Tibial artery (tissue), 4 donors: ENCODE measurements at regions not wholly inside any gene's neighbourhood (a gene's known extent, or its start where the extent isn't known, plus 50 kb on each side); places are given as distances from the start of the nearest gene placed in this dataset.
"Not testable (repeated sequence)": the region's sequence is repeated elsewhere in the genome, so short reads cannot be mapped to it uniquely, and the experiment has no call there.

Source experiments
- DNase-seq, 2 donors: peaks; one replicate each; pipeline ENCODE4 v3.0.0-alpha.2; 2019
- H3K27ac ChIP-seq, 2 donors: fragments of 200-600 bp; sonication (generic) in 1 of 2; 1 replicate in 1 of 2; 2 replicates in 1 of 2; pipeline ENCODE4 v1.5.1; 2018 to 2019; ENCODE audit warnings: mild to moderate bottlenecking in 1 of 2
- H3K27me3 ChIP-seq, 2 donors: fragments of 200-600 bp; sonication (generic) in 1 of 2; one replicate each; pipeline versions ENCODE4 v1.5.1 to v1.6.0; 2016 to 2019
- H3K36me3 ChIP-seq, 3 donors: fragments of 200-600 bp; sonication (generic) in 2 of 3; one replicate each; pipeline ENCODE4 v1.5.1; 2016 to 2019; ENCODE audit warnings: mild to moderate bottlenecking in 2 of 3
- H3K4me1 ChIP-seq, 4 donors: fragments of 200-600 bp; sonication (generic) in 2 of 4; 1 replicate in 3 of 4; 2 replicates in 1 of 4; pipeline ENCODE4 v1.5.1; 2016 to 2019
- H3K4me3 ChIP-seq, 2 donors: fragments of 200-600 bp; sonication (generic) in 1 of 2; 1 replicate in 1 of 2; 2 replicates in 1 of 2; pipeline ENCODE4 v1.5.1; 2018 to 2019; ENCODE audit warnings: mild to moderate bottlenecking in 2 of 2
- H3K9me3 ChIP-seq, 3 donors: fragments of 200-600 bp; sonication (generic) in 1 of 3; one replicate each; pipeline ENCODE4 v1.5.1; 2016 to 2019
- CTCF ChIP-seq, 2 experiments: fragments of 200-600 bp in 1 of 2; fragments of 450-650 bp in 1 of 2; IDR thresholded peaks; one replicate each; pipeline ENCODE4 v1.5.1; 2017 to 2019; ENCODE audit warnings: antibody characterized with exemption in 2 of 2, mild to moderate bottlenecking in 1 of 2, moderate library complexity in 1 of 2
- intact Hi-C: fragments of 100-400 bp; cut with DNase I; formaldehyde crosslinking; loops from one replicate; pipeline ENCODE4 v1.15.0; 2023; ENCODE audit warnings: low total_unique reads

DNA sequence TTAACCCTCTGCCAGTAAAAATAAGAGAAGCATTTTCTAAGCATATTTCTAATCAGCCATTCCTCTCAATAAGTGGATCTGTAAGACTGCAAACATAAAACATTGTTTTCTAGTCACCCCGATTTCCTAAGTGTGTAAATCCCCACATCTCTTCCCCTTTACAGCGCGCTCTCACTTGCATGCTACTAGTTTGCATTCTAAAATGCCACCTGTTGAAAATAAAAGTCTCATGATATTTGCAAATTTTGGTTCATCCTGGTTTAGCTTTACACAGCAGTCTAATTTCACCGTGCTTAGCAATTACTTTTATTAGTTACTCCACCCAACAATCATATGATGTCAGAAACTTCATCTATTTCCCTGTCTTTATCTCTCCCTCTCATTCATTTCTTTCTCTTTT lies 1230.7 kb upstream of the ZEB2 start:
- Histone ChIP-seq H3K27ac (peak overlapping the region; percentile 22 to 48), H3K9me3 (no peaks in the 10 kb centered on the region), H3K4me1 (peaks cover 0 to 32% (median 11%) of the 10 kb centered on the region in 4 donors), H3K27me3 (no peaks in the 10 kb centered on the region), H3K4me3 (no peak overlapping the region), H3K36me3 (no peaks in the 10 kb centered on the region)
- DNase-seq: no peak
- intact Hi-C loops: no loop called here
- no peak for TF ChIP-seq CTCF (IDR thresholded peaks at IDR 0.05)

DNA sequence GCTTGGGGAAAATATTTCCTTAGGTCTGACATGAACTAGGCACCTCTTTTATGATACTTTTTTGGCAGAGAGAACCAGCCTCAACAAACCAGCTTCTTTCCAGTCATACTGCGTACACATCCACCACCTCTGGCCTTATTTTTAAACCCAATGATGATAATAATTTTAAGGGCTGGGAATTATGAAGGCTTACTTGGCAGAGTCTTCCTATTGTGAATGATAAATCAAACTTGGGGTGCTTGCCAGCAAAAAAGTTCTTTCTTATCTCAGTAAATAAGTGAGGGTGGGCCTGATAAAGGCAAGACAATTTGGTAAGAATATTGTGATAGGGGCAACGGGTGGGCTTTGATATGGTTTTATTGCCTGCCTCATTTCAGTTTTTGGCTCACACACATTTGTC lies 1230.2 kb upstream of the ZEB2 start:
- intact Hi-C loops: no loop called here
- H3K27ac ChIP-seq: no peak overlapping the region
- TF ChIP-seq CTCF (IDR thresholded peaks at IDR 0.05): no peak
- no peaks in the 10 kb centered on the region for H3K27me3 ChIP-seq
- no peak overlapping the region for H3K4me3 ChIP-seq
- no peak for DNase-seq
- H3K4me1 ChIP-seq: peaks cover 0 to 32% (median 11%) of the 10 kb centered on the region in 4 donors
- H3K36me3 ChIP-seq: no peaks in the 10 kb centered on the region
- H3K9me3 ChIP-seq: no peaks in the 10 kb centered on the region

DNA sequence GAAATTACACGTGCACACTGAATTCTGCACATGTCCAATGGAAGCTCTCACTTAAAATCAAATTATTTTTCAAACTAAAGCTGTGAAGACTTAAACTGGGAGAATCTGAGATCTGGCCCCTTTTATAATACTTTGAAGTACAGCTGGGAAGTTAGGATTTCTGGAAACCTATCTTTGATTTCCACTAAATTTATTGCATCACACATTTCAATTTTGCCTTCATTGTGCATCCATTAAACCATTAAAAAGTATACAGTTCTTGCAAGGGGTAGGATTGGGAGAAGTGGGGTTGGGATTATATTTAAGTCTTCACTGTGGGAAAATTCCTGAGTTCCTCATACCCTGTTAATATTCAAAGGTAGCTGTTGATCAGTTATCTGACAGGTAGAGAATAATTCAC lies 1229.6 kb upstream of the ZEB2 start:
- TF ChIP-seq CTCF (IDR thresholded peaks at IDR 0.05): no peak
- H3K27me3 ChIP-seq: no peaks in the 10 kb centered on the region
- intact Hi-C loops: no loop called here
- no peak for DNase-seq
- H3K9me3 ChIP-seq: no peaks in the 10 kb centered on the region
- H3K4me3 ChIP-seq: no peak overlapping the region
- no peak overlapping the region for H3K27ac ChIP-seq
- H3K4me1 ChIP-seq: peaks cover 0 to 32% (median 11%) of the 10 kb centered on the region in 4 donors
- H3K36me3 ChIP-seq: no peaks in the 10 kb centered on the region

DNA sequence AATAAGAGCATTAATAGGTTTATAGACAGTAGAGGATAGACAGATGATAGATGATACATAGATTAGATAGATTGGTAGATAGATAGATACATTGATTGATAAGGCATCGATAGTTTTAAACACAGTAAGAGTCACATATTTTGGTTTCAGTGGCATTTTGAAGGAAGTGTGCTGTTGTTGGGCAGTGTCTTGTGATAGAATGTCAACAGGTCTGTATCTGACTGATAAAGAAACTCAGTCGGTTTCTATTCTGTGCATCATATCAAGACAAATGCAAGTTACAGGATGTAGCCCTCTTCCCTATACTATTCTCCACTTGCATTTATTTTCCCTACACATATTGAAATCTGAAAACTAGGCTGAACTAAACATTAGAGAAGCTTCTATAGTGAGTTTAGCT lies 1229.0 kb upstream of the ZEB2 start:
- Histone ChIP-seq H3K9me3 (no peaks in the 10 kb centered on the region), H3K36me3 (no peaks in the 10 kb centered on the region), H3K4me1 (peaks cover 0 to 32% (median 11%) of the 10 kb centered on the region in 4 donors), H3K27me3 (no peaks in the 10 kb centered on the region), H3K4me3 (no peak overlapping the region), H3K27ac (no peak overlapping the region)
- TF ChIP-seq CTCF (IDR thresholded peaks at IDR 0.05): no peak
- no peak for DNase-seq
- intact Hi-C loops: no loop called here

DNA sequence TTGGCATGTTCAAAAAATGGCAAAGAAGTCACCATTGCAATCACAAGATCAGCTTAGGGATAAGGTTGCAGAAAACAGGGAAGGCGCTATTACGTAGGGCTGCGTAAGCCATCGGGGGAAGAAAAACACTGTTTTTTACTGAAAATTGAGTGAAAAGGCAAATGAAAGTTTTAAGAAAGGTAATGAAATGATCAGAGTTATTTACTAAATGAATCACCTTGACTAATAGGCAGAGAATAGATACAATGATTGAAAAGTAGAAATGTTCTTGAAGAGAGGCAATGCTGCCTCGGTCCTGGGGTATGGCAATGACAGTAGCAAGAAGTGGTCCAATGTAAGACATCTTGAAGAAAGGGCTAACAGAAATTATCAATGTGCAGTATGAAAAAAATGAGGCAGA lies 1227.8 kb upstream of the ZEB2 start:
- no peak for TF ChIP-seq CTCF (IDR thresholded peaks at IDR 0.05)
- Histone ChIP-seq H3K4me3 (no peak overlapping the region), H3K9me3 (no peaks in the 10 kb centered on the region), H3K4me1 (peaks cover 0 to 26% (median 9%) of the 10 kb centered on the region in 4 donors), H3K36me3 (no peaks in the 10 kb centered on the region), H3K27ac (no peak overlapping the region), H3K27me3 (no peaks in the 10 kb centered on the region)
- no peak for DNase-seq
- intact Hi-C loops: no loop called here

- DNase-seq, H3K36me3 ChIP-seq, H3K4me3 ChIP-seq, H3K27me3 ChIP-seq, H3K4me1 ChIP-seq, intact Hi-C loops, H3K9me3 ChIP-seq, H3K27ac ChIP-seq: not testable (repeated sequence)
Observed at GRCh38 chr2:145745387-145745721, 1225.4 kb upstream of the ZEB2 start.
